GM12875 (cell line): ENCODE measurements at regions not wholly inside any gene's neighbourhood (a gene's known extent, or its start where the extent isn't known, plus 50 kb on each side); places are given as distances from the start of the nearest gene placed in this dataset.

Source experiments
- H3K4me3 ChIP-seq: one replicate; pipeline ENCODE4 v1.5.1; 2011; ENCODE audit warnings: low read depth, low read length, control low read depth
- TF ChIP-seq, protein P1 (sequence below): IDR thresholded peaks from 2 replicates; pipeline ENCODE4 v1.5.1; 2011; ENCODE audit warnings: low read depth, mild to moderate bottlenecking, control low read depth, inconsistent platforms, low read length, moderate library complexity, borderline replicate concordance; ENCODE audit not compliant: insufficient read depth

DNA sequence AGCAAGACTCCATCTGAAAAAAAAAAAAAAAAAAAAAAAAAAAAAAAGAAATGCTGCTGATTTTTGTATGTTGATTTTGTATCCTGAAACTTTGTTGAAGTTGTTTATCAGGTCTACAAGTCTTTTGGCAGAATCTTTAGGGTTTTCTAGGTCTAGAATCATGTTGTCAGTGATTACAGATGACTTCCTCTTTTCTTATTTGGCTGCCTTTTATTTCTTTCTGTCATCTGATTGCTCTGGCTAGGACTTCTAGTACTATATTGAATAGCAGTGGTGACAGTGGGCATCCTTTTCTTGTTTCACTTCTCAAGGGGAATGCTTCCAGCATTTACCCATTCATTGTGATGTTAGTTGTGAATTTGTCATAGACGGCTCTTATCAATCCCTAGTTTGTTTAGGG is 334.4 kb downstream of the SPRY1 start:
- H3K4me3 ChIP-seq, result no peak overlapping the region
- TF ChIP-seq, protein P1, sequence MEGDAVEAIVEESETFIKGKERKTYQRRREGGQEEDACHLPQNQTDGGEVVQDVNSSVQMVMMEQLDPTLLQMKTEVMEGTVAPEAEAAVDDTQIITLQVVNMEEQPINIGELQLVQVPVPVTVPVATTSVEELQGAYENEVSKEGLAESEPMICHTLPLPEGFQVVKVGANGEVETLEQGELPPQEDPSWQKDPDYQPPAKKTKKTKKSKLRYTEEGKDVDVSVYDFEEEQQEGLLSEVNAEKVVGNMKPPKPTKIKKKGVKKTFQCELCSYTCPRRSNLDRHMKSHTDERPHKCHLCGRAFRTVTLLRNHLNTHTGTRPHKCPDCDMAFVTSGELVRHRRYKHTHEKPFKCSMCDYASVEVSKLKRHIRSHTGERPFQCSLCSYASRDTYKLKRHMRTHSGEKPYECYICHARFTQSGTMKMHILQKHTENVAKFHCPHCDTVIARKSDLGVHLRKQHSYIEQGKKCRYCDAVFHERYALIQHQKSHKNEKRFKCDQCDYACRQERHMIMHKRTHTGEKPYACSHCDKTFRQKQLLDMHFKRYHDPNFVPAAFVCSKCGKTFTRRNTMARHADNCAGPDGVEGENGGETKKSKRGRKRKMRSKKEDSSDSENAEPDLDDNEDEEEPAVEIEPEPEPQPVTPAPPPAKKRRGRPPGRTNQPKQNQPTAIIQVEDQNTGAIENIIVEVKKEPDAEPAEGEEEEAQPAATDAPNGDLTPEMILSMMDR, result no peak

GRCh38 chr4:123737156-123737555 is 340.6 kb downstream of the SPRY1 start:
- H3K4me3 ChIP-seq, result no peak overlapping the region
- TF ChIP-seq, protein P1, result no peak

DNA sequence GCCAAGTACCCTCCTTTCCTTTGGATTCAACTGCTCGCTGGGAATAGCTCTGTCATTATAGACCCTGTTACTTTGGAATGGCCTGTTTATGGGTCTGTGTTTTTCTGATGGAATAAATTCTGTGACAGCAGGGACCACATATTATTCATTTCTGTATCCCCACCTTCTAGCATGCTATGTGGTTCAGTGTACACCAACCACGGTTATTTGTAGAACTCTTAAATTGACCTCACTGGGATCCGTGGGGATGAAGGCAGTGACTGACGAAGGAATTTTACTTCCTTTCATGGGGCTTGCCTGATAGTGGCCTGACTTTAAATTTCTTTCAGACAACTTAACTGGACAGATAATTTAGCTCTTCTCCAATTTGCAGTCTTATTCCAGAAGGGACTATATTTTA is 343.2 kb downstream of the SPRY1 start:
- H3K4me3 ChIP-seq, result no peak overlapping the region
- TF ChIP-seq, protein P1, result no peak

GRCh38 chr4:123740236-123740635 is 343.6 kb downstream of the SPRY1 start:
- H3K4me3 ChIP-seq, result no peak overlapping the region
- TF ChIP-seq, protein P1, result no peak

- H3K4me3 ChIP-seq, result no peak overlapping the region
- TF ChIP-seq, protein P1, result no peak
These were observed 345.3 kb downstream of the SPRY1 start for GRCh38 chr4:123741906-123742305.

GRCh38 chr4:123743848-123744247 is 347.3 kb downstream of the SPRY1 start:
- TF ChIP-seq, protein P1, result no peak

GRCh38 chr4:123744664-123745290 is 348.2 kb downstream of the SPRY1 start:
- H3K4me3 ChIP-seq, result no peak overlapping the region
- TF ChIP-seq, protein P1, result no peak

More at GRCh38 chr4:123743848-123744247, 347.3 kb downstream of the SPRY1 start:
- H3K4me3 ChIP-seq, result no peak overlapping the region
